ENCODE measurements at regions not wholly inside any gene's neighbourhood (a gene's known extent, or its start where the extent isn't known, plus 50 kb on each side); places are given as distances from the start of the nearest gene placed in this dataset.

DNA sequence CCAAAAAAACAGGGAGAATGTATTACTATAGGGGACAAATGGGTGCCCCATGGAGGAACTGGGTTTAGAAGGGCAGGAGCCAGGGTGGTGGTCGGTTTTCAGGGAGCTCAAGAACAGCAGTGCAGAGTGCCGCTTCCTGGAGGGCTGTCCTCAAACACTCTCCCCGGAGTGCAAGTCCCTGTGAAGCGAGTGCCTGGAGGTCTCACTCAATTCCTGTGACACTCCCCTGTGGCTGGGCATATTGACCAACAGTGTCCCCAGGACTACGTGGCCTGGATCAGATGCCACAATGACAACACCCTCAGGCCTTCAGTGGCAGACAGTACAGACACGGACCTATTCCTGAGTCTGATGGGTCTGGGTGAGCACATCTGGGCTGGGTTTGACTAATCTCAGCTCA, 412.1 kb upstream of the IRX2 start:
- no peak for DNase-seq (ENCODE audit: low read depth, low spot score)
- no peaks in the 10 kb centered on the region for H3K27me3 ChIP-seq (ENCODE audit: control insufficient read depth, insufficient read depth, low read length)
- no peak overlapping the region for H3K27ac ChIP-seq (ENCODE audit: low read depth, low read length)
- ChIA-PET POLR2A (no interaction called here), CTCF (no interaction called here)
- TF ChIP-seq, protein P1, sequence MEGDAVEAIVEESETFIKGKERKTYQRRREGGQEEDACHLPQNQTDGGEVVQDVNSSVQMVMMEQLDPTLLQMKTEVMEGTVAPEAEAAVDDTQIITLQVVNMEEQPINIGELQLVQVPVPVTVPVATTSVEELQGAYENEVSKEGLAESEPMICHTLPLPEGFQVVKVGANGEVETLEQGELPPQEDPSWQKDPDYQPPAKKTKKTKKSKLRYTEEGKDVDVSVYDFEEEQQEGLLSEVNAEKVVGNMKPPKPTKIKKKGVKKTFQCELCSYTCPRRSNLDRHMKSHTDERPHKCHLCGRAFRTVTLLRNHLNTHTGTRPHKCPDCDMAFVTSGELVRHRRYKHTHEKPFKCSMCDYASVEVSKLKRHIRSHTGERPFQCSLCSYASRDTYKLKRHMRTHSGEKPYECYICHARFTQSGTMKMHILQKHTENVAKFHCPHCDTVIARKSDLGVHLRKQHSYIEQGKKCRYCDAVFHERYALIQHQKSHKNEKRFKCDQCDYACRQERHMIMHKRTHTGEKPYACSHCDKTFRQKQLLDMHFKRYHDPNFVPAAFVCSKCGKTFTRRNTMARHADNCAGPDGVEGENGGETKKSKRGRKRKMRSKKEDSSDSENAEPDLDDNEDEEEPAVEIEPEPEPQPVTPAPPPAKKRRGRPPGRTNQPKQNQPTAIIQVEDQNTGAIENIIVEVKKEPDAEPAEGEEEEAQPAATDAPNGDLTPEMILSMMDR (IDR thresholded peaks at IDR 0.05; ENCODE audit: low read depth, low read length) = no peak
- peaks cover 41% of the 10 kb centered on the region for H3K9me3 ChIP-seq (ENCODE audit: control insufficient read depth, insufficient read depth, low read length)
- H3K4me3 ChIP-seq (ENCODE audit: low read depth, low read length) = no peak overlapping the region

DNA sequence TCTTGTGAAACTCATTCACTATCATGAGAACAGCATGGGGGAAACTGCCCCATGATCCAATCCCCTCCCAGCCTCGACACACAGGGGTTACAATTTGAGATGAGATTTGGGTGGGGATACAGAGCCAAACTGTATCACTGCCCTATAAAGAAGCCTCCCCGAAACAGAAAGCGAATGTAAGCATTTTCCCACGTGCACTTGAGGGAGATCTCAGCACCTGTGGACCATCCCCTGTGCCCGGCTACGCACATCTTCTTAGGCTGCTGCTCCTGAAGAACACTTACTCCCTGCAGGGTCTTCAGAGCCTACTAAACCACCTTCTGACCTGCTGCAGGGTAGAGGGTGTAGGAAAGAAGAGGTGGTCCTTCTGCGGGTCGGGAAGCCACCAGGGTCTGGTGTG, 410.2 kb upstream of the IRX2 start:
- TF ChIP-seq, protein P1 (IDR thresholded peaks at IDR 0.05; ENCODE audit: low read depth, low read length) = no peak
- Histone ChIP-seq H3K9me3 (ENCODE audit: control insufficient read depth, insufficient read depth, low read length) (peaks cover 45% of the 10 kb centered on the region), H3K4me3 (ENCODE audit: low read depth, low read length) (no peak overlapping the region), H3K27me3 (ENCODE audit: control insufficient read depth, insufficient read depth, low read length) (no peaks in the 10 kb centered on the region), H3K27ac (ENCODE audit: low read depth, low read length) (no peak overlapping the region)
- DNase-seq (ENCODE audit: low read depth, low spot score) = no peak
- POLR2A ChIA-PET = no interaction called here
- CTCF ChIA-PET = no interaction called here

DNA sequence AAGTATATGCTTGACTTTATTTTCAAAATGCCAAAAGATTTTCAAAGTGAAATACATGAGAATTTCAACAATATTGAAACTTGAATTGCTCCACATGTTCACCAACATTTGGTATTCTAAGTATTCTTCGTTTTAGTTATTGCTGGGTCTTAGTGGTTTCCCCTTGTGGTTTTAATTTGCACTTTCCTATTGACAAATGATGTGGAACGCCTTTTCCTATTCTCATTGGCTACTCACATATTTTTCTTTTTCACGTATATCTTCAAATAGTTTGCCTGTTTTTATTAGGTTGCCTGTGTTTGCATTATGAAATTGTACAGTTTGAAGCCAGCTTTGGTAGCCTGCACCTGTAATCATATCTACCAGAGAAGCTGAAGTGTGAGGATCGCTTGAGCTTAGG, 405.7 kb upstream of the IRX2 start:
- Histone ChIP-seq H3K4me3 (ENCODE audit: low read depth, low read length) (no peak overlapping the region), H3K27ac (ENCODE audit: low read depth, low read length) (no peak overlapping the region), H3K9me3 (ENCODE audit: control insufficient read depth, insufficient read depth, low read length) (peaks cover 40% of the 10 kb centered on the region), H3K27me3 (ENCODE audit: control insufficient read depth, insufficient read depth, low read length) (no peaks in the 10 kb centered on the region)
- CTCF ChIA-PET = no interaction called here
- TF ChIP-seq, protein P1 (IDR thresholded peaks at IDR 0.05; ENCODE audit: low read depth, low read length) = no peak
- no peak for DNase-seq (ENCODE audit: low read depth, low spot score)
- POLR2A ChIA-PET = no interaction called here

DNA sequence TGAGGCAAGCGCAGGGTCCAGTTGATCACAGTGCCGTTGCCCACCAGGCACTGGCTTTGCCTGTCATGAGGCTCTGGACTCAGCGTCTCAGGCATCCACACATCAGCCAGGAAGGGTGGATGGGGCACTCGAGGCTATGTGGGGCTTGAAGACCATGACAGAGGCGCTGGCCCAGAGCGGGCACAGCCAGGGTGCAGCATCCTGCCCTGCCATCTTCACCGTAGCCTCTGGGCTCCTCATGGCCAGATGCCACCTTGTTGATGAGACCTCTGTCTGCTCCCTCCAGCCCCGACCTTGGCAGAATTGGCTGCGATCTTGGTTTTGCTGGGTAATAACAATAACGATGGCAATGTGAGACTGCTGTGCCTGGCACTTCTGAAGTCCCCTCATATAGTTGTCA, 404.2 kb upstream of the IRX2 start:
- POLR2A ChIA-PET = no interaction called here

DNA sequence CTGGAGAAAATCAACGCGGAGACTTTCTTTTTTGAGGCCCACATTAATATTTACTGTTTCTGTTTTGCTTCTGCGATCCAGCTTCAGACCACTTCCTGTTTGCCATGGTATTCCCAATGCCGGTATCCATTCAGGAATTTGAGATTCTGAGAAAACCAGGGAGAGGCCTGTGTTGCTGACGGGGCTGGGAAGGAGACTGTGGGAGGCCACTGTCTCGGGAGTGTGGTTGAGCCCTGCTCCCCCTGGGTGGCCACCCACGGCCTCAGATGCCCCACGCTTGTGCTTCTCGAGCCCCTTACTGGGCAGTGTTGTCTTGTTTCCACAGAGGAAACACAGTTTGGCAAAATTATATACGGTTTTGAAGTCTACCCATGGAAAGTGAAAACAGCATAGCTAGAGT, 403.6 kb upstream of the IRX2 start:
- CTCF ChIA-PET = no interaction called here

More for the DNA sequence above, 404.2 kb upstream of the IRX2 start:
- no peak overlapping the region for H3K4me3 ChIP-seq (ENCODE audit: low read depth, low read length)
- no peaks in the 10 kb centered on the region for H3K27me3 ChIP-seq (ENCODE audit: control insufficient read depth, insufficient read depth, low read length)
- TF ChIP-seq, protein P1 (IDR thresholded peaks at IDR 0.05; ENCODE audit: low read depth, low read length) = no peak
- CTCF ChIA-PET = no interaction called here
- DNase-seq (ENCODE audit: low read depth, low spot score) = no peak
- H3K27ac ChIP-seq (ENCODE audit: low read depth, low read length) = no peak overlapping the region
- H3K9me3 ChIP-seq (ENCODE audit: control insufficient read depth, insufficient read depth, low read length) = peaks cover 43% of the 10 kb centered on the region

More for the DNA sequence above, 403.6 kb upstream of the IRX2 start:
- no peak for DNase-seq (ENCODE audit: low read depth, low spot score)
- H3K27ac ChIP-seq (ENCODE audit: low read depth, low read length) = no peak overlapping the region
- POLR2A ChIA-PET = no interaction called here
- no peak overlapping the region for H3K4me3 ChIP-seq (ENCODE audit: low read depth, low read length)
- peaks cover 47% of the 10 kb centered on the region for H3K9me3 ChIP-seq (ENCODE audit: control insufficient read depth, insufficient read depth, low read length)
- H3K27me3 ChIP-seq (ENCODE audit: control insufficient read depth, insufficient read depth, low read length) = no peaks in the 10 kb centered on the region
- TF ChIP-seq, protein P1 (IDR thresholded peaks at IDR 0.05; ENCODE audit: low read depth, low read length) = no peak
